Lung (tissue), 11 donors: ENCODE measurements at regions not wholly inside any gene's neighbourhood (a gene's known extent, or its start where the extent isn't known, plus 50 kb on each side); places are given as distances from the start of the nearest gene placed in this dataset.
A peak's percentile ranks its signal among the peaks of the same experiment; 100 is the strongest.

Experiments used
- ATAC-seq: fragments of 200-7000 bp; cut with Tn5 transposase; one replicate; pipeline ENCODE4 v1.9.1; 2020; ENCODE audit warnings: moderate number of reproducible peaks; ENCODE audit not compliant: insufficient read depth, low FRiP score
- DNase-seq, 3 donors: peaks; one replicate each; pipeline ENCODE4 v3.0.0-alpha.2; 2013 to 2017
- H3K27ac ChIP-seq, 2 donors: one replicate each; pipeline ENCODE4 v1.5.1; 2013; ENCODE audit warnings: mild to moderate bottlenecking in 2 of 2, moderate library complexity in 2 of 2, control low read depth in 1 of 2, inconsistent platforms in 1 of 2, low read depth in 1 of 2, low read length in 1 of 2
- H3K27me3 ChIP-seq, 3 donors: one replicate each; pipeline ENCODE4 v1.5.1; 2013; ENCODE audit warnings: low read length in 2 of 3; ENCODE audit not compliant: control insufficient read depth in 3 of 3, insufficient read depth in 3 of 3
- H3K36me3 ChIP-seq, 4 donors: one replicate each; pipeline ENCODE4 v1.5.1; 2013; ENCODE audit warnings: low read length in 4 of 4, mild to moderate bottlenecking in 1 of 4, moderate library complexity in 1 of 4; ENCODE audit not compliant: control insufficient read depth in 4 of 4, insufficient read depth in 4 of 4
- H3K4me1 ChIP-seq, 5 donors: one replicate each; pipeline ENCODE4 v1.5.1; 2013; ENCODE audit warnings: low read length in 5 of 5, mild to moderate bottlenecking in 2 of 5, moderate library complexity in 1 of 5; ENCODE audit not compliant: control insufficient read depth in 5 of 5, insufficient read depth in 5 of 5
- H3K4me3 ChIP-seq: one replicate; pipeline ENCODE4 v1.5.1; 2013; ENCODE audit warnings: mild to moderate bottlenecking, control low read depth, moderate library complexity
- H3K9ac ChIP-seq, 2 donors: one replicate each; pipeline ENCODE4 v1.5.1; 2013; ENCODE audit warnings: low read length in 2 of 2, control low read depth in 1 of 2; ENCODE audit not compliant: insufficient read depth in 1 of 2
- H3K9me3 ChIP-seq, 4 donors: one replicate each; pipeline ENCODE4 v1.5.1; 2013; ENCODE audit warnings: low read length in 3 of 4, mild to moderate bottlenecking in 1 of 4, moderate library complexity in 1 of 4; ENCODE audit not compliant: control insufficient read depth in 4 of 4, insufficient read depth in 3 of 4
- CTCF ChIP-seq: IDR thresholded peaks from 2 replicates; pipeline ENCODE4 v1.5.1; 2012; ENCODE audit warnings: mild to moderate bottlenecking; ENCODE audit errors: control extremely low read depth, extremely low read depth
- WGBS, 2 donors: extraction: QIAGEN DNeasy Blood & Tissue Kit; methylation state at CpG; one replicate each; pipeline ENCODE4 v1.1.7; 2013; 5-methylcytosine and 5-hydroxymethylcytosine counted together
- donor health status: control.
- donor health status: control.
- donor health status: Bipolar disorder and iron deficiency.
- donor health status: healthy.
- donor health status: DM: yes; HTN: yes; CAD: no.

GRCh38 chr3:178455226-178455625 is 81.0 kb upstream of the KCNMB2 start:
- no peak overlapping the region for H3K9ac ChIP-seq
- 53 to 83% methylated on average over 1 of the region's 1 CpG for WGBS, 2 donors
- peak; percentile 53 to 87 (median 86) for DNase-seq
- H3K27me3 ChIP-seq, result no peaks in the 10 kb centered on the region
- H3K4me1 ChIP-seq, result peaks cover 0 to 45% (median 0%) of the 10 kb centered on the region in 5 donors
- no peak for ATAC-seq
- no peak overlapping the region for H3K27ac ChIP-seq
- no peaks in the 10 kb centered on the region for H3K36me3 ChIP-seq
- H3K4me3 ChIP-seq, result no peak overlapping the region
- H3K9me3 ChIP-seq, result no peaks in the 10 kb centered on the region
- TF ChIP-seq CTCF, result no peak

- TF ChIP-seq CTCF, result no peak
- no peak overlapping the region for H3K4me3 ChIP-seq
- no peaks in the 10 kb centered on the region for H3K27me3 ChIP-seq
- WGBS, 2 donors, result 52 to 67% methylated on average over 1 of the region's 1 CpG
- H3K36me3 ChIP-seq, result no peaks in the 10 kb centered on the region
- ATAC-seq, result no peak
- no peak for DNase-seq
- no peaks in the 10 kb centered on the region for H3K9me3 ChIP-seq
- H3K4me1 ChIP-seq, result peaks cover 0 to 42% (median 0%) of the 10 kb centered on the region in 5 donors
- H3K9ac ChIP-seq, result no peak overlapping the region
- H3K27ac ChIP-seq, result no peak overlapping the region
Measured at GRCh38 chr3:178455946-178456345, 80.3 kb upstream of the KCNMB2 start.

GRCh38 chr3:178456621-178457285 is 79.5 kb upstream of the KCNMB2 start:
- Histone ChIP-seq H3K4me3 (no peak overlapping the region), H3K27ac (no peak overlapping the region), H3K27me3 (no peaks in the 10 kb centered on the region), H3K36me3 (no peaks in the 10 kb centered on the region), H3K9me3 (no peaks in the 10 kb centered on the region), H3K4me1 (peaks cover 0 to 38% (median 0%) of the 10 kb centered on the region in 5 donors), H3K9ac (no peak overlapping the region)
- ATAC-seq, result no peak
- peak in 2 of 3 donors; percentile 65 for DNase-seq
- TF ChIP-seq CTCF, result no peak
- WGBS, 2 donors, result 48 to 56% methylated on average over 7 of the region's 7 CpGs

- no peak for ATAC-seq
- Histone ChIP-seq H3K36me3 (no peaks in the 10 kb centered on the region), H3K9ac (no peak overlapping the region), H3K27me3 (no peaks in the 10 kb centered on the region), H3K4me1 (peaks cover 0 to 38% (median 0%) of the 10 kb centered on the region in 5 donors), H3K9me3 (no peaks in the 10 kb centered on the region), H3K27ac (no peak overlapping the region), H3K4me3 (no peak overlapping the region)
- 59 to 72% methylated on average over 2 of the region's 2 CpGs for whole genome bisulfite sequencing, 2 donors
- no peak for DNase-seq
- no peak for TF ChIP-seq CTCF
Measured at GRCh38 chr3:178457511-178457910, 78.7 kb upstream of the KCNMB2 start.
